ELR (cell line): ENCODE measurements at regions not wholly inside any gene's neighbourhood (a gene's known extent, or its start where the extent isn't known, plus 50 kb on each side); places are given as distances from the start of the nearest gene placed in this dataset.
"Not testable (repeated sequence)": the region's sequence is repeated elsewhere in the genome, so short reads cannot be mapped to it uniquely, and the experiment has no call there.

ENCODE experiments used
- DNase-seq: peaks from one replicate; pipeline ENCODE4 v3.0.0-alpha.2; 2015; ENCODE audit warnings: low read depth

- no peak for DNase-seq
Measured at GRCh38 chr13:71303144-71303543, 563.9 kb downstream of the DACH1 start.

- DNase-seq, result no peak
Measured at GRCh38 chr13:71300602-71301001, 566.4 kb downstream of the DACH1 start.

- DNase-seq, result no peak
Measured at GRCh38 chr13:71291842-71292146, 575.2 kb downstream of the DACH1 start.

GRCh38 chr13:71290963-71291841, 575.8 kb downstream of the DACH1 start:
- DNase-seq, result peak; percentile 29

- DNase-seq, result not testable (repeated sequence)
Measured at GRCh38 chr13:71289980-71290379, 577.0 kb downstream of the DACH1 start.

GRCh38 chr13:71285700-71286099, 581.3 kb downstream of the DACH1 start:
- DNase-seq, result no peak

- no peak for DNase-seq
Measured at GRCh38 chr13:71278512-71278911, 588.5 kb downstream of the DACH1 start.

- no peak for DNase-seq
Measured at GRCh38 chr13:71274923-71275608, 591.9 kb downstream of the DACH1 start.

GRCh38 chr13:71261256-71261655, 605.7 kb downstream of the DACH1 start:
- no peak for DNase-seq

- no peak for DNase-seq
Measured at GRCh38 chr13:71260246-71260645, 606.8 kb downstream of the DACH1 start.

- DNase-seq, result peak; percentile 31
Measured at GRCh38 chr13:71255633-71256032, 611.4 kb downstream of the DACH1 start.

GRCh38 chr13:71254384-71254783, 612.6 kb downstream of the DACH1 start:
- peak; percentile 17 for DNase-seq

- peak; percentile 19 for DNase-seq
Measured at GRCh38 chr13:71252184-71252704, 614.8 kb downstream of the DACH1 start.

GRCh38 chr13:71251292-71251951, 615.6 kb downstream of the DACH1 start:
- DNase-seq, result no peak

- DNase-seq, result no peak
Measured at GRCh38 chr13:71249011-71249410, 618.0 kb downstream of the DACH1 start.

GRCh38 chr13:71244161-71244560, 622.8 kb downstream of the DACH1 start:
- no peak for DNase-seq

GRCh38 chr13:71242201-71242600, 624.8 kb downstream of the DACH1 start:
- no peak for DNase-seq

GRCh38 chr13:71240911-71241310, 626.1 kb downstream of the DACH1 start:
- peak; percentile 37 for DNase-seq

GRCh38 chr13:71237332-71237731, 629.7 kb downstream of the DACH1 start:
- no peak for DNase-seq

- DNase-seq, result no peak
Measured at GRCh38 chr13:71219698-71220415, 647.1 kb downstream of the DACH1 start.

- peak; percentile 28 for DNase-seq
Measured at GRCh38 chr13:71218960-71219359, 648.0 kb downstream of the DACH1 start.

GRCh38 chr13:71217827-71218226, 649.2 kb downstream of the DACH1 start:
- no peak for DNase-seq
